Tibial artery (tissue), 4 donors: ENCODE measurements at regions not wholly inside any gene's neighbourhood (a gene's known extent, or its start where the extent isn't known, plus 50 kb on each side); places are given as distances from the start of the nearest gene placed in this dataset.

ENCODE experiments used
- DNase-seq, 2 donors: peaks; one replicate each; pipeline ENCODE4 v3.0.0-alpha.2; 2019
- H3K27ac ChIP-seq, 2 donors: fragments of 200-600 bp; sonication (generic) in 1 of 2; 1 replicate in 1 of 2; 2 replicates in 1 of 2; pipeline ENCODE4 v1.5.1; 2018 to 2019; ENCODE audit warnings: mild to moderate bottlenecking in 1 of 2
- H3K27me3 ChIP-seq, 2 donors: fragments of 200-600 bp; sonication (generic) in 1 of 2; one replicate each; pipeline versions ENCODE4 v1.5.1 to v1.6.0; 2016 to 2019
- H3K36me3 ChIP-seq, 3 donors: fragments of 200-600 bp; sonication (generic) in 2 of 3; one replicate each; pipeline ENCODE4 v1.5.1; 2016 to 2019; ENCODE audit warnings: mild to moderate bottlenecking in 2 of 3
- H3K4me1 ChIP-seq, 4 donors: fragments of 200-600 bp; sonication (generic) in 2 of 4; 1 replicate in 3 of 4; 2 replicates in 1 of 4; pipeline ENCODE4 v1.5.1; 2016 to 2019
- H3K4me3 ChIP-seq, 2 donors: fragments of 200-600 bp; sonication (generic) in 1 of 2; 1 replicate in 1 of 2; 2 replicates in 1 of 2; pipeline ENCODE4 v1.5.1; 2018 to 2019; ENCODE audit warnings: mild to moderate bottlenecking in 2 of 2
- H3K9me3 ChIP-seq, 3 donors: fragments of 200-600 bp; sonication (generic) in 1 of 3; one replicate each; pipeline ENCODE4 v1.5.1; 2016 to 2019
- intact Hi-C: fragments of 100-400 bp; cut with DNase I; formaldehyde crosslinking; loops from one replicate; pipeline ENCODE4 v1.15.0; 2023; ENCODE audit warnings: low total_unique reads
- TF ChIP-seq, protein P1 (sequence below), 2 experiments: fragments of 200-600 bp in 1 of 2; fragments of 450-650 bp in 1 of 2; IDR thresholded peaks; one replicate each; pipeline ENCODE4 v1.5.1; 2017 to 2019; ENCODE audit warnings: antibody characterized with exemption in 2 of 2, mild to moderate bottlenecking in 1 of 2, moderate library complexity in 1 of 2

DNA sequence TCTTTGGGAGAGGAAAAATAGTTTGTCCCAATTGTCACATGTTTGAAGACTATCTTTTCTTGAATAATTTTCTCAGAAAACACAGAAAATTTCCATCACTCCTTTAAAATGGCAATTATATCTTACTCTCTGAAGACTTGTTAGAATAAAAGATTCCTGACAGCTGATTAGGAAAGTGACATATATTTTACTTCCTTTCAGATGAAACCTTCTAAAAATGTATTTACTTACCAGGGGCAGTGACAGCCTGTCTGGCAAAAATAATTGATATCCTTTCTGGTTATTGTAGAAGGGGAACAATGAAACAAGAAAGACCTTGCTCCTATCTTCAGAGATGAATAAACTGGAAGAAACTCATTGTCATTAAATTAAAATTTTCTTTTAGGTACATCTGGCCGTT is 483.3 kb upstream of the GOLIM4 start:
- TF ChIP-seq, protein P1, sequence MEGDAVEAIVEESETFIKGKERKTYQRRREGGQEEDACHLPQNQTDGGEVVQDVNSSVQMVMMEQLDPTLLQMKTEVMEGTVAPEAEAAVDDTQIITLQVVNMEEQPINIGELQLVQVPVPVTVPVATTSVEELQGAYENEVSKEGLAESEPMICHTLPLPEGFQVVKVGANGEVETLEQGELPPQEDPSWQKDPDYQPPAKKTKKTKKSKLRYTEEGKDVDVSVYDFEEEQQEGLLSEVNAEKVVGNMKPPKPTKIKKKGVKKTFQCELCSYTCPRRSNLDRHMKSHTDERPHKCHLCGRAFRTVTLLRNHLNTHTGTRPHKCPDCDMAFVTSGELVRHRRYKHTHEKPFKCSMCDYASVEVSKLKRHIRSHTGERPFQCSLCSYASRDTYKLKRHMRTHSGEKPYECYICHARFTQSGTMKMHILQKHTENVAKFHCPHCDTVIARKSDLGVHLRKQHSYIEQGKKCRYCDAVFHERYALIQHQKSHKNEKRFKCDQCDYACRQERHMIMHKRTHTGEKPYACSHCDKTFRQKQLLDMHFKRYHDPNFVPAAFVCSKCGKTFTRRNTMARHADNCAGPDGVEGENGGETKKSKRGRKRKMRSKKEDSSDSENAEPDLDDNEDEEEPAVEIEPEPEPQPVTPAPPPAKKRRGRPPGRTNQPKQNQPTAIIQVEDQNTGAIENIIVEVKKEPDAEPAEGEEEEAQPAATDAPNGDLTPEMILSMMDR (IDR thresholded peaks at IDR 0.05) = no peak
- no peak overlapping the region for H3K4me3 ChIP-seq
- no peaks in the 10 kb centered on the region for H3K9me3 ChIP-seq
- DNase-seq = no peak
- no peaks in the 10 kb centered on the region for H3K27me3 ChIP-seq
- H3K36me3 ChIP-seq = no peaks in the 10 kb centered on the region
- H3K27ac ChIP-seq = no peak overlapping the region
- intact Hi-C loops = no loop called here
- peaks cover 0 to 2% (median 0%) of the 10 kb centered on the region in 4 donors for H3K4me1 ChIP-seq

DNA sequence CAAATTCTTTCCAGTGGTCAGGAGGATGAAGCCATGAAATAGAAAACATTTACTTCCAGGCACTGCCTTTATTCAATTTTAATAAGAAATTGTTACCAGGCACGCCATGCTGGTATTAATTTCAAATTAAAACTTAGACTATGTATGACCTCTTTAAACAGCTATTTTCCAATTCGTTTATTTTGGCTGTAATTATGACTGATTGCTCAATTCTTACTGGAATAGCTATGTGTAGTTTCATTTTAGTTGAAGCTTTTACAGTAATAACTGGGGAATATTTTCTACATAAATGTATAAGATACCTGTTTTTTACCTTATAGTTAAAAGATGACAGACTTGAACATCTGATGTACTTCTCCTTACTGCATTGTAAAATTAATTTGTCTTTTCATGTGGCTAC is 480.0 kb upstream of the GOLIM4 start:
- H3K4me1 ChIP-seq = no peaks in the 10 kb centered on the region
- no peaks in the 10 kb centered on the region for H3K27me3 ChIP-seq
- TF ChIP-seq, protein P1 (IDR thresholded peaks at IDR 0.05) = no peak
- DNase-seq = no peak
- no peak overlapping the region for H3K27ac ChIP-seq
- H3K4me3 ChIP-seq = no peak overlapping the region
- intact Hi-C loops = no loop called here
- H3K36me3 ChIP-seq = no peaks in the 10 kb centered on the region
- H3K9me3 ChIP-seq = no peaks in the 10 kb centered on the region

DNA sequence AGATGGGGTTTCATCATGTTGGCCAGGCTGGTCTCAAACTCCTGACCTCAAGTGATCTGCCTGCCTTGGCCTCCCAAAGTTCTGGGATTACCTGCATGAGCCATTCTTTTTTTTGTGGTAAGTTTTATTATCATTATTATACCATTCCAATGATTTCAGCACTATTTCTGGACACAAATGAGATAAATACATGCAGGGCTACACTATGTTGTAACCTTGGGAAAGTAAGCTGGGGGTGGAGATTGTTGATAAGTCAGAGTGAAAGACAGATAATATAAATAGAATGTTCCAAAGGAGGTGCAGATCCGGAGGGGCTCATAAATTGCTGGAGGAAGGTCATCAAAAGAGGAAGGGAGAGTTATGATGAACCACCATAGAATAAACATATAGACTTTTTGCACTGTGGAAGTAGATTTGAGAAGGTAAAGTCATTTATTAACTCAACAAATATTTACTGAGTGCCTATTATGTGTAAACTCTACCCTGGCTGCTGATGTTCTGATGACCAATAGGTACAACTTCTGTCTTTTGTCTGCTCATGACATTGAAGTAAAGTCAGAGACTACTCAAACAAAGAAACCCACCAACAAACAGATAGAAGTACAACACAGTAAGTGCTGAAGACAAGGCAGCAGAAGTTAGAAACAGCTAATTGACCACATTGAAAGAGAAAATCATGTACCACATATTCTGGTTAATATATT is 478.9 kb upstream of the GOLIM4 start:
- Histone ChIP-seq H3K4me1 (no peaks in the 10 kb centered on the region), H3K27ac (no peak overlapping the region)

DNA sequence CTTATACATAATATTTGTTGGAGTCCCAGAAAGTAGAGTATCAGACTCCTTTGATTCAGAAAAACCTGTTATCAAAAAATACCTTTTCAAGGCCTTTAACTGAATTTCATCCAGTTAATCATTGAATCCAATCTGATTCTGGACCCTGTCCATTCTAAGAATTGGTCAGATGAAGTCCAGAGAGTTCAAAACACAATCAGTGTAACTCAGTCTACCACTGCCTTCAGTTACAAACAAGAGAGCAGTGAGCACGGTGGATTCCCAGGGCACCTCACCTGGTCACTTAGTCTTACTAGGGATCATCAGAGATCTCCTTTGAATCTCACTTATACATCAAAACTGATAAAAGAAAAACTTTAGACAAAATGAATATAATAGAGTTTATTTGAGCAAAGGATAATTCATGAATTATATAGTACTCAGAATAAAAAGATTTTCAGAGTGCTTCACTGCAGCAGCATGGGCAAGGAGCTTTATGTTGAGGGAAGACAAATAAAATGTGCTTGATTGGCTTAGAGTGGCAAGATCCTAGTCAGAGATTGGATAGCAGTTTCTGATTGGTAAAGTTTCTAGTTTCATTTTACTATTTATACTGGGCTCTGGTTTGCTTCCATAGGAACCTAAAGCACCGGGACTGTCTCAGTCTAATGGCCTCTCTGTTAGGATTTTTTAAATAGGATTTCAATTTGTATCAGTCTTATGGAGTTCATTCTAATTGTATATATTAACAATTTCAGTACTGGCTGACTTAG is 474.9 kb upstream of the GOLIM4 start:
- Histone ChIP-seq H3K27me3 (no peaks in the 10 kb centered on the region), H3K36me3 (no peaks in the 10 kb centered on the region), H3K4me1 (no peaks in the 10 kb centered on the region), H3K27ac (no peak overlapping the region), H3K4me3 (no peak overlapping the region), H3K9me3 (no peaks in the 10 kb centered on the region)
- no peak for DNase-seq
- intact Hi-C loops = no loop called here
- TF ChIP-seq, protein P1 (IDR thresholded peaks at IDR 0.05) = no peak

More for the DNA sequence above, 478.9 kb upstream of the GOLIM4 start:
- Histone ChIP-seq H3K4me3 (no peak overlapping the region), H3K36me3 (no peaks in the 10 kb centered on the region), H3K27me3 (no peaks in the 10 kb centered on the region), H3K9me3 (no peaks in the 10 kb centered on the region)
- intact Hi-C loops = no loop called here
- TF ChIP-seq, protein P1 (IDR thresholded peaks at IDR 0.05) = no peak
- DNase-seq = no peak

DNA sequence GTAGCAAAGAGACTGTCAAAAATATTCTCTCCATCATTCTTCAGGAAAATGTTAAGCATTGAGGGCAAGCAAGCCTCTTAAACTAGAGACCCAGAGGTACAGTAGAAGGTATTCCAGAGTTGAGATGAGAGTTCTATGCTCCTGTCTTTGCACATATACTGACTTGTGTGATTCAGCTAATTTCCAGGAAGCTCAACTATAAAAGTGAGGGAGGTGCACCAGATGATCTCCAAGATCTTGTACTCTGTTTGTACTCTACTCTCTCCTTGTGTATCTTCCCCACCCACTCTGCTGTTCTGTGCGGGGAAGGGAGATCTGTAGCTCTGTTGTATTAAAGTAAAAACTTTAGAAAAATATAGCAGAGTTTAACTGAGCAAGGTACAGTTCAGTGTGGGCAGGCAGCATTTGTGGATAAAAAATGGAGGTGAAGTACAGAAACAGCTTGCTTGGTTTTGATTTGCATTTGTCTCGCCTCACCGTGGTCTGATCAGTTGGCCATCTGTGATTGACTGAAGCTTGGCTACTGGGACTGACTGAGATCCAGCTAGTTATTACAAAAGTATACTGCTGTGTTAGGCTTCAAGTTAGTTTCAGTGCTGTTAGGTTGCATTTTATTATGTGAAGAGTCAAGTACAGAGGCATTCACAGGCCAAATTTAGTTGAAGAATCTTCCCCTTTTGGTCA is 463.1 kb upstream of the GOLIM4 start:
- intact Hi-C loops = no loop called here
- TF ChIP-seq, protein P1 (IDR thresholded peaks at IDR 0.05) = no peak

More for the DNA sequence above, 463.1 kb upstream of the GOLIM4 start:
- Histone ChIP-seq H3K9me3 (no peaks in the 10 kb centered on the region), H3K27me3 (no peaks in the 10 kb centered on the region), H3K4me1 (no peaks in the 10 kb centered on the region), H3K27ac (no peak overlapping the region), H3K36me3 (no peaks in the 10 kb centered on the region), H3K4me3 (no peak overlapping the region)
- DNase-seq = no peak
